B cell (primary cell): ENCODE measurements at regions not wholly inside any gene's neighbourhood (a gene's known extent, or its start where the extent isn't known, plus 50 kb on each side); places are given as distances from the start of the nearest gene placed in this dataset.

Source experiments
- EZH2 ChIP-seq: IDR thresholded peaks from 2 replicates; pipeline ENCODE4 v1.6.1; 2012; ENCODE audit warnings: borderline replicate concordance, low read depth, mild to moderate bottlenecking, moderate library complexity, low read length; ENCODE audit not compliant: insufficient read depth, poor library complexity, severe bottlenecking
- TF ChIP-seq, protein P1 (sequence below): fragments of 200-600 bp; IDR thresholded peaks from one replicate; pipeline ENCODE4 v1.8.0; 2022; ENCODE audit warnings: antibody characterized with exemption, mild to moderate bottlenecking

GRCh38 chr11:109697140-109697843 is 275.3 kb downstream of the C11orf87 start:
- TF ChIP-seq, protein P1, sequence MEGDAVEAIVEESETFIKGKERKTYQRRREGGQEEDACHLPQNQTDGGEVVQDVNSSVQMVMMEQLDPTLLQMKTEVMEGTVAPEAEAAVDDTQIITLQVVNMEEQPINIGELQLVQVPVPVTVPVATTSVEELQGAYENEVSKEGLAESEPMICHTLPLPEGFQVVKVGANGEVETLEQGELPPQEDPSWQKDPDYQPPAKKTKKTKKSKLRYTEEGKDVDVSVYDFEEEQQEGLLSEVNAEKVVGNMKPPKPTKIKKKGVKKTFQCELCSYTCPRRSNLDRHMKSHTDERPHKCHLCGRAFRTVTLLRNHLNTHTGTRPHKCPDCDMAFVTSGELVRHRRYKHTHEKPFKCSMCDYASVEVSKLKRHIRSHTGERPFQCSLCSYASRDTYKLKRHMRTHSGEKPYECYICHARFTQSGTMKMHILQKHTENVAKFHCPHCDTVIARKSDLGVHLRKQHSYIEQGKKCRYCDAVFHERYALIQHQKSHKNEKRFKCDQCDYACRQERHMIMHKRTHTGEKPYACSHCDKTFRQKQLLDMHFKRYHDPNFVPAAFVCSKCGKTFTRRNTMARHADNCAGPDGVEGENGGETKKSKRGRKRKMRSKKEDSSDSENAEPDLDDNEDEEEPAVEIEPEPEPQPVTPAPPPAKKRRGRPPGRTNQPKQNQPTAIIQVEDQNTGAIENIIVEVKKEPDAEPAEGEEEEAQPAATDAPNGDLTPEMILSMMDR, result peak; percentile 69
- no peak for TF ChIP-seq EZH2
